ENCODE measurements at regions not wholly inside any gene's neighbourhood (a gene's known extent, or its start where the extent isn't known, plus 50 kb on each side); places are given as distances from the start of the nearest gene placed in this dataset.

- Histone ChIP-seq H3K27ac (no peak overlapping the region), H3K9me3 (ENCODE audit: insufficient read depth, low read depth) (no peaks in the 10 kb centered on the region), H3K4me3 (no peak overlapping the region), H3K36me3 (ENCODE audit: low read depth) (no peaks in the 10 kb centered on the region), H3K27me3 (ENCODE audit: insufficient read depth, low read depth) (peaks cover 89% of the 10 kb centered on the region), H3K79me2 (ENCODE audit: low read depth) (no peaks in the 10 kb centered on the region), H4K20me1 (ENCODE audit: insufficient read depth) (no peaks in the 10 kb centered on the region), H2AFZ (no peak overlapping the region), H3F3A (ENCODE audit: insufficient read depth, low read depth) (no peaks in the 10 kb centered on the region), H3K9me2 (ENCODE audit: insufficient read depth) (no peaks in the 10 kb centered on the region), H3K4me2 (no peak overlapping the region), H3K4me1 (replicated peaks; ENCODE audit: insufficient read depth) (no peaks in the 10 kb centered on the region)
- CTCF ChIA-PET, result no interaction called here
- TF ChIP-seq CTCF (conservative IDR thresholded peaks at IDR 0.05), result no peak
- no peak for TF ChIP-seq EZH2 (IDR thresholded peaks at IDR 0.05; ENCODE audit: low read depth)
- POLR2A ChIA-PET (ENCODE audit: unreplicated experiment), result no interaction called here
- no TSS peak for BruUV-seq (replicated peaks)
- intact Hi-C loops (cut with micrococcal nuclease; ENCODE audit: unreplicated experiment), result no loop called here
- no peak for DNase-seq
These were observed 65.2 kb upstream of the NECTIN1 start for GRCh38 chr11:119794141-119794665.

- Histone ChIP-seq H2AFZ (no peak overlapping the region), H4K20me1 (ENCODE audit: insufficient read depth) (no peaks in the 10 kb centered on the region), H3K79me2 (ENCODE audit: low read depth) (no peaks in the 10 kb centered on the region), H3K9me3 (ENCODE audit: insufficient read depth, low read depth) (no peaks in the 10 kb centered on the region), H3K4me1 (replicated peaks; ENCODE audit: insufficient read depth) (no peaks in the 10 kb centered on the region), H3F3A (ENCODE audit: insufficient read depth, low read depth) (no peaks in the 10 kb centered on the region), H3K36me3 (ENCODE audit: low read depth) (no peaks in the 10 kb centered on the region), H3K9me2 (ENCODE audit: insufficient read depth) (no peaks in the 10 kb centered on the region), H3K27me3 (ENCODE audit: insufficient read depth, low read depth) (peaks cover 89% of the 10 kb centered on the region), H3K4me3 (no peak overlapping the region), H3K4me2 (no peak overlapping the region), H3K27ac (no peak overlapping the region)
- no peak for DNase-seq
- ChIA-PET POLR2A (ENCODE audit: unreplicated experiment) (interaction anchor here (0.7 kb wide), 1 partner anchor 74 kb away, joined by 3 read pairs; no protein-coding TSS in a partner anchor), CTCF (no interaction called here)
- intact Hi-C loops (cut with micrococcal nuclease; ENCODE audit: unreplicated experiment), result no loop called here
- no TSS peak for BruUV-seq (replicated peaks)
- TF ChIP-seq CTCF (conservative IDR thresholded peaks at IDR 0.05) (no peak), EZH2 (IDR thresholded peaks at IDR 0.05; ENCODE audit: low read depth) (no peak)
These were observed 64.5 kb upstream of the NECTIN1 start for GRCh38 chr11:119793335-119793984.

- TF ChIP-seq CTCF (conservative IDR thresholded peaks at IDR 0.05), result no peak
- no peak for TF ChIP-seq EZH2 (IDR thresholded peaks at IDR 0.05; ENCODE audit: low read depth)
- Histone ChIP-seq H3K9me3 (ENCODE audit: insufficient read depth, low read depth) (no peaks in the 10 kb centered on the region), H3K27me3 (ENCODE audit: insufficient read depth, low read depth) (peaks cover 89% of the 10 kb centered on the region), H3F3A (ENCODE audit: insufficient read depth, low read depth) (no peaks in the 10 kb centered on the region), H4K20me1 (ENCODE audit: insufficient read depth) (no peaks in the 10 kb centered on the region), H3K9me2 (ENCODE audit: insufficient read depth) (no peaks in the 10 kb centered on the region), H3K79me2 (ENCODE audit: low read depth) (no peaks in the 10 kb centered on the region), H3K36me3 (ENCODE audit: low read depth) (no peaks in the 10 kb centered on the region), H3K4me1 (replicated peaks; ENCODE audit: insufficient read depth) (no peaks in the 10 kb centered on the region), H3K4me3 (no peak overlapping the region), H3K27ac (no peak overlapping the region), H3K4me2 (no peak overlapping the region), H2AFZ (no peak overlapping the region)
- no peak for DNase-seq
- POLR2A ChIA-PET (ENCODE audit: unreplicated experiment), result no interaction called here
- intact Hi-C loops (cut with micrococcal nuclease; ENCODE audit: unreplicated experiment), result no loop called here
- CTCF ChIA-PET, result no interaction called here
- BruUV-seq (replicated peaks), result no TSS peak
These were observed 62.7 kb upstream of the NECTIN1 start for GRCh38 chr11:119791701-119792151.
